Astrocyte (in vitro differentiated cells and primary cell): ENCODE measurements at regions not wholly inside any gene's neighbourhood (a gene's known extent, or its start where the extent isn't known, plus 50 kb on each side); places are given as distances from the start of the nearest gene placed in this dataset.

Experiments used
- DNase-seq: peaks from one replicate; pipeline ENCODE4 v3.0.0-alpha.2; 2010; ENCODE audit warnings: low read depth
- FAIRE-seq: peaks from 2 replicates; lab custom pipeline; 2011; peaks lifted over from hg19 to GRCh38; lab: Jason Lieb, UNC
- H2AFZ ChIP-seq: 2 replicates; pipeline ENCODE4 v1.6.0; 2012; ENCODE audit warnings: low read depth, low read length, inconsistent platforms
- H3K27ac ChIP-seq: 2 replicates; pipeline ENCODE4 v1.5.1; 2011; ENCODE audit warnings: low read depth, low read length, inconsistent platforms
- H3K27me3 ChIP-seq: 2 replicates; pipeline ENCODE4 v1.6.0; 2011; ENCODE audit warnings: low read length, inconsistent platforms; ENCODE audit not compliant: insufficient read depth
- H3K36me3 ChIP-seq: 2 replicates; pipeline ENCODE4 v1.5.1; 2011; ENCODE audit warnings: low read length, inconsistent platforms; ENCODE audit not compliant: insufficient read depth
- H3K4me1 ChIP-seq: 2 replicates; pipeline ENCODE4 v1.5.1; 2011; ENCODE audit warnings: low read length, inconsistent platforms; ENCODE audit not compliant: insufficient read depth
- H3K4me2 ChIP-seq: 2 replicates; pipeline ENCODE4 v1.6.0; 2012; ENCODE audit warnings: low read length, inconsistent platforms
- H3K4me3 ChIP-seq: 2 replicates; pipeline ENCODE4 v1.5.1; 2011; ENCODE audit warnings: low read depth, mild to moderate bottlenecking, low read length, inconsistent platforms; ENCODE audit not compliant: insufficient read depth
- H3K79me2 ChIP-seq: 2 replicates; pipeline ENCODE4 v1.6.0; 2012; ENCODE audit warnings: mild to moderate bottlenecking, low read length, inconsistent platforms; ENCODE audit not compliant: insufficient read depth
- H3K9ac ChIP-seq: 2 replicates; pipeline ENCODE4 v1.6.0; 2012; ENCODE audit warnings: mild to moderate bottlenecking, low read length, inconsistent platforms
- H3K9me3 ChIP-seq: 2 replicates; pipeline ENCODE4 v1.5.1; 2012; ENCODE audit warnings: low read depth, mild to moderate bottlenecking, low read length, inconsistent platforms; ENCODE audit not compliant: insufficient read depth
- H4K20me1 ChIP-seq: 2 replicates; pipeline ENCODE4 v1.6.0; 2012; ENCODE audit warnings: low read length, inconsistent platforms; ENCODE audit not compliant: insufficient read depth
- H3K27ac Mint-ChIP-seq: one replicate; pipeline ENCODE4 v1.8.0; 2021; ENCODE audit warnings: mild to moderate bottlenecking, mixed read lengths; ENCODE audit not compliant: unreplicated experiment
- H3K27me3 Mint-ChIP-seq: one replicate; pipeline ENCODE4 v1.8.0; 2021; ENCODE audit warnings: low read depth, mixed read lengths; ENCODE audit not compliant: unreplicated experiment
- H3K36me3 Mint-ChIP-seq: one replicate; pipeline ENCODE4 v1.8.0; 2021; ENCODE audit warnings: low read depth, mixed read lengths; ENCODE audit not compliant: unreplicated experiment
- H3K4me1 Mint-ChIP-seq: one replicate; pipeline ENCODE4 v1.8.0; 2021; ENCODE audit warnings: low read depth, mixed read lengths; ENCODE audit not compliant: unreplicated experiment
- H3K4me3 Mint-ChIP-seq: one replicate; pipeline ENCODE4 v1.8.0; 2021; ENCODE audit warnings: mild to moderate bottlenecking, moderate library complexity, mixed read lengths; ENCODE audit not compliant: unreplicated experiment
- H3K9me3 Mint-ChIP-seq: one replicate; pipeline ENCODE4 v1.8.0; 2021; ENCODE audit warnings: mild to moderate bottlenecking, mixed read lengths; ENCODE audit not compliant: unreplicated experiment
- CTCF ChIP-seq: IDR thresholded peaks from 2 replicates; pipeline ENCODE4 v1.5.1; 2011; ENCODE audit warnings: low read depth, mild to moderate bottlenecking, inconsistent platforms, low read length, moderate library complexity; ENCODE audit not compliant: insufficient read depth
- EZH2 ChIP-seq: IDR thresholded peaks from 2 replicates; pipeline ENCODE4 v1.6.1; 2012; ENCODE audit warnings: mild to moderate bottlenecking, low read length, inconsistent platforms; ENCODE audit not compliant: insufficient read depth

DNA sequence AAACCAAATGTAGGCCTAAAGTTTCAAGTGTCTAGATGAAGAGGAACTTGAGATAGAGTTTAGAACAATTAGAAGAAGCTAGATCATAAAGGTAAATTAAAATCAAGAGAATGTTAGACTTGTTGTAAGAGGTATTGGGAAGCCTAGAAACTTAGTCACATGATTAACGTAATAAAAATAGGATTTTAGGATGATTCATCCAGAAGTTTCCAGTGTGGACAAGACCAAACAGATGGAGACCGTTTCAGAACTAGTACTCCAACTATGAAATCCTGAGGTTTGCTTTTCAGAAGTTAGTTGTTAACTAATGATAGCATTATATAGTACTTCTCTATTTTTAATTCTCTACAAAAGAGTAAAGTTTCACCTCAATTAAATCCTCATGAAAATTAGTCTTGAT is 104.9 kb downstream of the MZT1 start:
- H3K4me3 Mint-ChIP-seq: no peak overlapping the region
- no peak overlapping the region for H3K4me3 ChIP-seq
- DNase-seq: no peak
- no peaks in the 10 kb centered on the region for H4K20me1 ChIP-seq
- no peaks in the 10 kb centered on the region for H3K9me3 Mint-ChIP-seq
- no peaks in the 10 kb centered on the region for H3K9me3 ChIP-seq
- no peak overlapping the region for H3K4me2 ChIP-seq
- no peak overlapping the region for H3K9ac ChIP-seq
- H3K36me3 Mint-ChIP-seq: no peaks in the 10 kb centered on the region
- H3K36me3 ChIP-seq: no peaks in the 10 kb centered on the region
- H2AFZ ChIP-seq: no peak overlapping the region
- no peak overlapping the region for H3K27ac Mint-ChIP-seq
- no peaks in the 10 kb centered on the region for H3K27me3 Mint-ChIP-seq
- no peaks in the 10 kb centered on the region for H3K4me1 Mint-ChIP-seq
- no peaks in the 10 kb centered on the region for H3K27me3 ChIP-seq
- no peaks in the 10 kb centered on the region for H3K79me2 ChIP-seq
- no peak for FAIRE-seq
- H3K4me1 ChIP-seq: no peaks in the 10 kb centered on the region
- no peak overlapping the region for H3K27ac ChIP-seq
- TF ChIP-seq EZH2 (no peak), CTCF (no peak)

DNA sequence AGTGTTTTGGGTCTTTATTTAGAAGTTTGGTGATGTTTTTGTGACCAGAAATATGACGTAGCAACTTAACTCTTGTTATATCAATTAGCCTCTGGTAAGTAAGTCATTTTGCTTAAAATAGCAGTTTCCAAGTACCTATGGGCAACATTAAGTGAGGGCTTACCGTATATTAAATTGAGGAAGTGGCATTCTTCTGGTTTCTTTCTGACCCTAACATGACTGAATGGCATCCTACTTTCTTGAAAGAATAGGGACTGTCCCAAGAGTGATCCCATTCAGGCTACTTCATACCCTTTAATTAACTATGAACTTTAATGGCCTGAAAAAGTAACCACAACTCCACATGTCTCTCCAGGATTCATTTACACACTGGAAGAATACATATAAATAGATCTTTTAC is 106.6 kb downstream of the MZT1 start:
- H3K27ac Mint-ChIP-seq: no peak overlapping the region
- Histone ChIP-seq H3K27ac (no peak overlapping the region), H3K4me3 (no peak overlapping the region), H2AFZ (no peak overlapping the region), H3K9ac (no peak overlapping the region), H3K4me2 (no peak overlapping the region), H3K4me1 (no peaks in the 10 kb centered on the region), H3K9me3 (no peaks in the 10 kb centered on the region), H3K36me3 (no peaks in the 10 kb centered on the region), H4K20me1 (no peaks in the 10 kb centered on the region), H3K27me3 (no peaks in the 10 kb centered on the region), H3K79me2 (no peaks in the 10 kb centered on the region)
- no peak for DNase-seq
- TF ChIP-seq CTCF (no peak), EZH2 (no peak)
- H3K4me3 Mint-ChIP-seq: no peak overlapping the region
- no peaks in the 10 kb centered on the region for H3K9me3 Mint-ChIP-seq
- no peaks in the 10 kb centered on the region for H3K4me1 Mint-ChIP-seq
- no peak for FAIRE-seq
- H3K27me3 Mint-ChIP-seq: no peaks in the 10 kb centered on the region
- no peaks in the 10 kb centered on the region for H3K36me3 Mint-ChIP-seq

GRCh38 chr13:72617951-72618350 is 109.5 kb downstream of the MZT1 start:
- Histone ChIP-seq H3K27me3 (no peaks in the 10 kb centered on the region), H3K27ac (no peak overlapping the region), H3K4me2 (no peak overlapping the region), H4K20me1 (no peaks in the 10 kb centered on the region), H2AFZ (no peak overlapping the region), H3K4me3 (no peak overlapping the region), H3K9me3 (no peaks in the 10 kb centered on the region), H3K4me1 (no peaks in the 10 kb centered on the region), H3K9ac (no peak overlapping the region), H3K36me3 (no peaks in the 10 kb centered on the region), H3K79me2 (no peaks in the 10 kb centered on the region)
- TF ChIP-seq EZH2: no peak
- H3K27me3 Mint-ChIP-seq: no peaks in the 10 kb centered on the region
- no peaks in the 10 kb centered on the region for H3K4me1 Mint-ChIP-seq
- no peaks in the 10 kb centered on the region for H3K9me3 Mint-ChIP-seq
- no peak overlapping the region for H3K27ac Mint-ChIP-seq
- FAIRE-seq (no peak), DNase-seq (no peak)
- H3K36me3 Mint-ChIP-seq: no peaks in the 10 kb centered on the region
- H3K4me3 Mint-ChIP-seq: no peak overlapping the region
